Adrenal gland (tissue), 5 donors: ENCODE measurements at regions not wholly inside any gene's neighbourhood (a gene's known extent, or its start where the extent isn't known, plus 50 kb on each side); places are given as distances from the start of the nearest gene placed in this dataset.

Experiments used
- POLR2A ChIP-seq, 2 donors: fragments of 450-650 bp; IDR thresholded peaks; one replicate each; pipeline ENCODE4 v1.6.1; 2017; ENCODE audit warnings: antibody characterized with exemption in 2 of 2, mild to moderate bottlenecking in 2 of 2, moderate library complexity in 1 of 2
- TF ChIP-seq, protein P1 (sequence below), 6 experiments: fragments of 450-650 bp in 4 of 6; fragments of 200-600 bp in 2 of 6; sonication (generic) in 1 of 6; IDR thresholded peaks; 1 replicate in 5 of 6; 2 replicates in 1 of 6; pipeline versions ENCODE4 v1.5.1 to v1.8.0; 2016 to 2021; ENCODE audit warnings: antibody characterized with exemption in 6 of 6, mild to moderate bottlenecking in 2 of 6, moderate library complexity in 1 of 6
- donor health status: DM: no; HTN: no; CAD: no.

GRCh38 chr4:92136434-92136833 is 167.3 kb upstream of the GRID2 start:
- TF ChIP-seq, protein P1, sequence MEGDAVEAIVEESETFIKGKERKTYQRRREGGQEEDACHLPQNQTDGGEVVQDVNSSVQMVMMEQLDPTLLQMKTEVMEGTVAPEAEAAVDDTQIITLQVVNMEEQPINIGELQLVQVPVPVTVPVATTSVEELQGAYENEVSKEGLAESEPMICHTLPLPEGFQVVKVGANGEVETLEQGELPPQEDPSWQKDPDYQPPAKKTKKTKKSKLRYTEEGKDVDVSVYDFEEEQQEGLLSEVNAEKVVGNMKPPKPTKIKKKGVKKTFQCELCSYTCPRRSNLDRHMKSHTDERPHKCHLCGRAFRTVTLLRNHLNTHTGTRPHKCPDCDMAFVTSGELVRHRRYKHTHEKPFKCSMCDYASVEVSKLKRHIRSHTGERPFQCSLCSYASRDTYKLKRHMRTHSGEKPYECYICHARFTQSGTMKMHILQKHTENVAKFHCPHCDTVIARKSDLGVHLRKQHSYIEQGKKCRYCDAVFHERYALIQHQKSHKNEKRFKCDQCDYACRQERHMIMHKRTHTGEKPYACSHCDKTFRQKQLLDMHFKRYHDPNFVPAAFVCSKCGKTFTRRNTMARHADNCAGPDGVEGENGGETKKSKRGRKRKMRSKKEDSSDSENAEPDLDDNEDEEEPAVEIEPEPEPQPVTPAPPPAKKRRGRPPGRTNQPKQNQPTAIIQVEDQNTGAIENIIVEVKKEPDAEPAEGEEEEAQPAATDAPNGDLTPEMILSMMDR (IDR thresholded peaks at IDR 0.05), result no peak
- no peak for TF ChIP-seq POLR2A (IDR thresholded peaks at IDR 0.05)
